ENCODE measurements at regions not wholly inside any gene's neighbourhood (a gene's known extent, or its start where the extent isn't known, plus 50 kb on each side); places are given as distances from the start of the nearest gene placed in this dataset.

- Histone ChIP-seq H3K4me3 (no peak overlapping the region), H3K4me1 (peaks cover 0 to 17% (median 0%) of the 10 kb centered on the region in 3 donors), H3K27me3 (no peaks in the 10 kb centered on the region), H3K36me3 (no peaks in the 10 kb centered on the region), H3K9me3 (no peaks in the 10 kb centered on the region), H3K27ac (peak overlapping the region in 3 of 4 donors; percentile 44 to 72 (median 66))
- intact Hi-C loops (cut with DNase I), result no loop called here
- DNase-seq, result no peak
- 39 to 63% methylated on average over 7 of the region's 7 CpGs for WGBS, 2 donors
- TF ChIP-seq POLR2A (IDR thresholded peaks at IDR 0.05) (no peak), CTCF (IDR thresholded peaks at IDR 0.05) (no peak)
Observed at GRCh38 chr18:3397031-3397750, 52.8 kb upstream of the TGIF1 start.

DNA sequence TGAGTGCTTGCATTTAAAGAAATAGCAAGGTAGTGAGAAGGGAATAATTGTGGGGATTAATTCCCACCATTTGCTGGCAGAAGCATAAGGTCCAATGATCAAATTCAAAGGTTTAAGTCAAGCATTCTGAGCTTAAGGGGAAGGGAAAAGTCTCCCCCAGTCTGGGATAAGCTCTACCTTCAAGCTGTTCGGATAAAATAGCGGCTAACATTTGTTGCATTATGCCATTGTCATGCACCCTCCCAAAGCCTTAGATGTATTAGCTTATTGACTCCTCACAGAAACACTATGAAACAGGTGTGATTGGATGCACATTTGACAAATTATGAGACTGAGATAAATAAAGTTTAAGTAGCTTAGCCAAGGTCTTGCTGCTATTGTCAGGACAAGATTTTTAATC, 52.2 kb upstream of the TGIF1 start:
- intact Hi-C loops (cut with DNase I), result no loop called here
- H3K27me3 ChIP-seq, result no peaks in the 10 kb centered on the region
- H3K36me3 ChIP-seq, result no peaks in the 10 kb centered on the region
- TF ChIP-seq POLR2A (IDR thresholded peaks at IDR 0.05), result no peak
- no peak for TF ChIP-seq CTCF (IDR thresholded peaks at IDR 0.05)
- no peaks in the 10 kb centered on the region for H3K9me3 ChIP-seq
- no peak for DNase-seq
- WGBS, 2 donors, result 59 to 63% methylated on average over 2 of the region's 2 CpGs
- H3K27ac ChIP-seq, result peak overlapping the region in 1 of 4 donors; percentile 25
- peaks cover 0 to 17% (median 0%) of the 10 kb centered on the region in 3 donors for H3K4me1 ChIP-seq
- no peak overlapping the region for H3K4me3 ChIP-seq

Measured in esophagus squamous epithelium (tissue), 5 donors.